ENCODE measurements at regions not wholly inside any gene's neighbourhood (a gene's known extent, or its start where the extent isn't known, plus 50 kb on each side); places are given as distances from the start of the nearest gene placed in this dataset.

GRCh38 chr20:17874271-17875105 lies 94.1 kb downstream of the SNX5 start:
- intact Hi-C loops (cut with micrococcal nuclease): no loop called here

GRCh38 chr20:17873410-17874270 lies 95.0 kb downstream of the SNX5 start:
- DNase-seq: peak; percentile 86
- H3K4me1 ChIP-seq: peaks cover 47% of the 10 kb centered on the region
- peak overlapping the region; percentile 54 for H3K27ac ChIP-seq (replicated peaks)
- no peak overlapping the region for H3K4me3 ChIP-seq
- TF ChIP-seq, protein P1, sequence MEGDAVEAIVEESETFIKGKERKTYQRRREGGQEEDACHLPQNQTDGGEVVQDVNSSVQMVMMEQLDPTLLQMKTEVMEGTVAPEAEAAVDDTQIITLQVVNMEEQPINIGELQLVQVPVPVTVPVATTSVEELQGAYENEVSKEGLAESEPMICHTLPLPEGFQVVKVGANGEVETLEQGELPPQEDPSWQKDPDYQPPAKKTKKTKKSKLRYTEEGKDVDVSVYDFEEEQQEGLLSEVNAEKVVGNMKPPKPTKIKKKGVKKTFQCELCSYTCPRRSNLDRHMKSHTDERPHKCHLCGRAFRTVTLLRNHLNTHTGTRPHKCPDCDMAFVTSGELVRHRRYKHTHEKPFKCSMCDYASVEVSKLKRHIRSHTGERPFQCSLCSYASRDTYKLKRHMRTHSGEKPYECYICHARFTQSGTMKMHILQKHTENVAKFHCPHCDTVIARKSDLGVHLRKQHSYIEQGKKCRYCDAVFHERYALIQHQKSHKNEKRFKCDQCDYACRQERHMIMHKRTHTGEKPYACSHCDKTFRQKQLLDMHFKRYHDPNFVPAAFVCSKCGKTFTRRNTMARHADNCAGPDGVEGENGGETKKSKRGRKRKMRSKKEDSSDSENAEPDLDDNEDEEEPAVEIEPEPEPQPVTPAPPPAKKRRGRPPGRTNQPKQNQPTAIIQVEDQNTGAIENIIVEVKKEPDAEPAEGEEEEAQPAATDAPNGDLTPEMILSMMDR (IDR thresholded peaks at IDR 0.05; ENCODE audit: borderline replicate concordance): no peak
- H3K36me3 ChIP-seq: no peaks in the 10 kb centered on the region
- intact Hi-C loops (cut with micrococcal nuclease): no loop called here
- peaks cover 16% of the 10 kb centered on the region for H3K27me3 ChIP-seq (ENCODE audit: low read depth)
- no peaks in the 10 kb centered on the region for H3K9me3 ChIP-seq (replicated peaks)

More at GRCh38 chr20:17874271-17875105, 94.1 kb downstream of the SNX5 start:
- Histone ChIP-seq H3K36me3 (no peaks in the 10 kb centered on the region), H3K27ac (replicated peaks) (peak overlapping the region; percentile 54), H3K4me3 (no peak overlapping the region), H3K4me1 (peaks cover 48% of the 10 kb centered on the region), H3K9me3 (replicated peaks) (no peaks in the 10 kb centered on the region), H3K27me3 (ENCODE audit: low read depth) (peaks cover 8% of the 10 kb centered on the region)
- TF ChIP-seq, protein P1 (IDR thresholded peaks at IDR 0.05; ENCODE audit: borderline replicate concordance): no peak
- no peak for DNase-seq

DNA sequence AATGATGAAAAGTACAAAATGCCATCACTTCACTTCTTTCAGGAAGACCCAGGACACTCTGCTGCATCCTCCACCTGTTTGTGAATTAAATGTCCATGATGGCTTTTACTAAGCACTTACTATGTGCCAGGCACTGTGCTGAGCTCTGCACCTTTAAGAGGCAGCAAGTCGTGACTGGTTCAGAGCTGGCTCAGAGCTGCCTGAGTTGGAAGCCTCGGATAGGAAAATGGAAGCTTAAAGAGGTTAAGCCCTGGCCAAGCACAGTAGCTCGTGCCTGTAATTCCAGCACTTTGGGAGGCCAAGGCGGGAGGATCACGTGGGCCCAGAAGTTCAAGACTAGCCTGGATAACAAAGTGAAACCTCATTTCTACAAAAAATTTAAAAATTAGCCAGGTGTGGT lies 95.6 kb downstream of the SNX5 start:
- peaks cover 48% of the 10 kb centered on the region for H3K4me1 ChIP-seq
- H3K27ac ChIP-seq (replicated peaks): peak overlapping the region; percentile 54
- intact Hi-C loops (cut with micrococcal nuclease): no loop called here

DNA sequence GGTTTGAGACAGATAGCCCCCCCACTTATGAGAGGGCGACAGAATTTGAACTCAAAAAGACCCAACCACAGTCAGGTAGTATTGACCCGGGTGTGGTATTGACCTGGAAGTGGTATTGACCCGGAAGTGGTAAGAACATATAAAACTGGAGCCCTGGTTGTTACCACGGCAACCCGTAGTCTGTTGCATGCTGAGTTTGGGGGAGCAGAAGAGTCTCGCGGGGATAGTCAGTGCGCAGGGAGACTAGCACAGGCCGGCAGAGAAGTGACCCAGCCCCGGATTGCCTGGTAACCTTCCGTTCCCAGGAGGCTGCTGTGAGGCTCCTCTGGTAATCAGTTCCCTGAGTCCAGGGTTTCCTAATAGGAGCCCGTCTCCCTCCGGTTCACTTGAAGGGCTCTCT lies 96.2 kb downstream of the SNX5 start:
- no peak overlapping the region for H3K27ac ChIP-seq (replicated peaks)
- no peaks in the 10 kb centered on the region for H3K36me3 ChIP-seq
- TF ChIP-seq, protein P1 (IDR thresholded peaks at IDR 0.05; ENCODE audit: borderline replicate concordance): no peak
- H3K27me3 ChIP-seq (ENCODE audit: low read depth): peaks cover 16% of the 10 kb centered on the region
- intact Hi-C loops (cut with micrococcal nuclease): no loop called here
- H3K9me3 ChIP-seq (replicated peaks): no peaks in the 10 kb centered on the region
- no peak overlapping the region for H3K4me3 ChIP-seq
- H3K4me1 ChIP-seq: peaks cover 52% of the 10 kb centered on the region
- DNase-seq: no peak

More for the DNA sequence above, 95.6 kb downstream of the SNX5 start:
- Histone ChIP-seq H3K27me3 (ENCODE audit: low read depth) (peaks cover 16% of the 10 kb centered on the region), H3K4me3 (no peak overlapping the region), H3K9me3 (replicated peaks) (no peaks in the 10 kb centered on the region), H3K36me3 (no peaks in the 10 kb centered on the region)
- no peak for DNase-seq
- TF ChIP-seq, protein P1 (IDR thresholded peaks at IDR 0.05; ENCODE audit: borderline replicate concordance): no peak

DNA sequence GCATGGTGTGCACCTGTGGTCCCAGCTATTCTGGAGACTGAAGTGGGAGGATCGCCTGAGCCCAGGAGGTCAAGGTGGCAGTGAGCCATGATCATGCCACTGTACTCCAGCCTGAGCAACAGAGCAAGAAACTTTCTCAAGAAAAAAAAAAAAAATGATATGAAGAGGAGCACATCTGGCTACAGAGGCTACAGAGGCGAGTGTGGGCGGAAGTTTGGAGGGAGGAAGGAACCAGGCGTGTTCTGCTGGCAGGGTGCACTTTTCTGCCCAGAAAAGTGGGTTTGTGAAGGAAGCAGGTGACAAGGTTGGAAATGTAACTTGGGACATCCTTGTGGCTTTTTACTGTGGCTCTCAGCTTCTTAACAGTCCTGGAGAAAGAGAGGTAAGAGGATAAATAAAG lies 96.7 kb downstream of the SNX5 start:
- Histone ChIP-seq H3K9me3 (replicated peaks) (no peaks in the 10 kb centered on the region), H3K27ac (replicated peaks) (no peak overlapping the region), H3K27me3 (ENCODE audit: low read depth) (peaks cover 16% of the 10 kb centered on the region), H3K4me3 (no peak overlapping the region), H3K4me1 (peaks cover 52% of the 10 kb centered on the region), H3K36me3 (no peaks in the 10 kb centered on the region)
- TF ChIP-seq, protein P1 (IDR thresholded peaks at IDR 0.05; ENCODE audit: borderline replicate concordance): no peak
- no peak for DNase-seq
- intact Hi-C loops (cut with micrococcal nuclease): no loop called here

Data from left ventricle myocardium inferior (tissue), 1 donor.